Activated CD4-positive, alpha-beta memory T cell treated with anti-CD3 and anti-CD28 coated beads, Interleukin-2, amount 10 ng/mL, durations not matched to agents 7 days and 5 days (primary cell): ENCODE measurements at regions not wholly inside any gene's neighbourhood (a gene's known extent, or its start where the extent isn't known, plus 50 kb on each side); places are given as distances from the start of the nearest gene placed in this dataset.
"Not testable (repeated sequence)": the region's sequence is repeated elsewhere in the genome, so short reads cannot be mapped to it uniquely, and the experiment has no call there.

Source experiments
- CTCF ChIA-PET: fragments of 350-600 bp; sonication (Branson Sonifier 250); formaldehyde crosslinking; loops from one replicate; lab custom pipeline; 2021; ENCODE audit warnings: antibody characterized with exemption, inconsistent platforms; lab: Charles Lee
- POLR2A ChIA-PET: fragments of 350-600 bp; sonication (Branson Sonifier 250); formaldehyde crosslinking; loops from one replicate; lab custom pipeline; 2021; ENCODE audit warnings: antibody characterized with exemption; lab: Charles Lee
- DNase-seq: peaks from one replicate; pipeline ENCODE4 v3.0.0-alpha.2; 2020
- H3K27ac Mint-ChIP-seq: one replicate; pipeline ENCODE4 v1.8.0; 2021; ENCODE audit warnings: mild to moderate bottlenecking, mixed read lengths
- H3K27me3 Mint-ChIP-seq: one replicate; pipeline ENCODE4 v1.8.0; 2021; ENCODE audit warnings: mixed read lengths
- H3K36me3 Mint-ChIP-seq: one replicate; pipeline ENCODE4 v1.8.0; 2021; ENCODE audit warnings: low read depth, mixed read lengths
- H3K4me1 Mint-ChIP-seq: one replicate; pipeline ENCODE4 v1.8.0; 2021; ENCODE audit warnings: mixed read lengths
- H3K4me3 Mint-ChIP-seq: one replicate; pipeline ENCODE4 v1.8.0; 2021; ENCODE audit warnings: mild to moderate bottlenecking, mixed read lengths
- H3K9me3 Mint-ChIP-seq: one replicate; pipeline ENCODE4 v1.8.0; 2021; ENCODE audit warnings: mixed read lengths

- H3K27me3 Mint-ChIP-seq = no peaks in the 10 kb centered on the region
These were observed 257.9 kb downstream of the RASEF start for GRCh38 chr9:82805027-82805426.

GRCh38 chr9:82808478-82808877, 254.5 kb downstream of the RASEF start:
- H3K4me1 Mint-ChIP-seq = no peaks in the 10 kb centered on the region
- no peak overlapping the region for H3K27ac Mint-ChIP-seq
- ChIA-PET POLR2A (no interaction called here), CTCF (no interaction called here)
- H3K9me3 Mint-ChIP-seq = peaks cover 3% of the 10 kb centered on the region
- DNase-seq = no peak
- no peak overlapping the region for H3K4me3 Mint-ChIP-seq
- no peaks in the 10 kb centered on the region for H3K27me3 Mint-ChIP-seq
- H3K36me3 Mint-ChIP-seq = no peaks in the 10 kb centered on the region

More at GRCh38 chr9:82805027-82805426, 257.9 kb downstream of the RASEF start:
- H3K4me1 Mint-ChIP-seq = no peaks in the 10 kb centered on the region
- POLR2A ChIA-PET = no interaction called here
- H3K4me3 Mint-ChIP-seq = no peak overlapping the region
- CTCF ChIA-PET = no interaction called here
- no peak overlapping the region for H3K27ac Mint-ChIP-seq
- no peaks in the 10 kb centered on the region for H3K36me3 Mint-ChIP-seq
- DNase-seq = no peak
- H3K9me3 Mint-ChIP-seq = peaks cover 7% of the 10 kb centered on the region

DNA sequence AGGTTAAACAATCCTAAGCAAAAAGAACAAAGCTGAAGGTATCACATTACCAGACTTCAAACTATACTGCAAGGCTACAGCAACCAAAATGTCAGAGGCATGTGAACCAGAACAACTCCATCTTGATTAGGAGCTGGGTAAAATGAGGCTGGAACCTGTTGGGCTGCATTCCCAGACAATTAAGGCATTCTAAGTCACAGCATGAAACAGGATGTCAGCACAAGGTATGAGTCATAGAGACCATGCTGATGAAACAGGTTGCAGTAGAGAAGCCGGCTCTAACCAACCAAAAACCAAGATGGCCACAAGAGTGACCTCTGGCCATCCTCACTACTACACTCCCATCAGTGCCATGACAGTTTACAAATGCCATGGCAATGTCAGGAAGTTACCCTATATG, 252.0 kb downstream of the RASEF start:
- ChIA-PET CTCF (no interaction called here), POLR2A (no interaction called here)
- Mint-ChIP-seq H3K27me3 (no peaks in the 10 kb centered on the region), H3K4me1 (no peaks in the 10 kb centered on the region), H3K27ac (no peak overlapping the region), H3K36me3 (no peaks in the 10 kb centered on the region), H3K9me3 (no peaks in the 10 kb centered on the region), H3K4me3 (no peak overlapping the region)
- no peak for DNase-seq

- ChIA-PET CTCF (no interaction called here), POLR2A (no interaction called here)
- no peaks in the 10 kb centered on the region for H3K27me3 Mint-ChIP-seq
- H3K4me1 Mint-ChIP-seq = no peaks in the 10 kb centered on the region
- H3K4me3 Mint-ChIP-seq = no peak overlapping the region
- peaks cover 2% of the 10 kb centered on the region for H3K9me3 Mint-ChIP-seq
- H3K36me3 Mint-ChIP-seq = no peaks in the 10 kb centered on the region
- DNase-seq = no peak
- no peak overlapping the region for H3K27ac Mint-ChIP-seq
These were observed 243.7 kb downstream of the RASEF start for GRCh38 chr9:82819260-82819659.

DNA sequence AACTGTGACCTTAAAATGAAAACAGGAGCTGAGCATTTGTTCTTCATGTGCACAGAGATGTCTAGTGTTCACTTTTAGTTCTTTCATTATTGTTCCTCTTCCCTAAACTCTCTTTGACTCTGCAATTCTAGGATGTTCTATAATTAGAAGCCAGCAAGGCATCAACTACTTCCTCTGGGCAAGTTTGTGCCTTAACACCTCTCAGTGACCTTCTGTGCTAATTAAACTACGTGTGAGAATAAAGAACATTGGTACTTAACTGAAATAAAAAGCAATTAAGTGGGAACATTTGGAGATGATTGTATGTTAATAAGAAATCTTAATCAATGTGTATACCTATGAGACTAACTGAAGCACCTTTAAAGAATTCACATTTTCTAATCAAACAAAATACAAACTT, 242.8 kb downstream of the RASEF start:
- no peak overlapping the region for H3K4me3 Mint-ChIP-seq
- DNase-seq = no peak
- H3K4me1 Mint-ChIP-seq = no peaks in the 10 kb centered on the region
- CTCF ChIA-PET = no interaction called here
- POLR2A ChIA-PET = no interaction called here
- H3K27me3 Mint-ChIP-seq = no peaks in the 10 kb centered on the region
- H3K36me3 Mint-ChIP-seq = no peaks in the 10 kb centered on the region
- no peak overlapping the region for H3K27ac Mint-ChIP-seq
- peaks cover 2% of the 10 kb centered on the region for H3K9me3 Mint-ChIP-seq

- Mint-ChIP-seq H3K36me3 (no peaks in the 10 kb centered on the region), H3K9me3 (peaks cover 2% of the 10 kb centered on the region), H3K4me3 (no peak overlapping the region), H3K4me1 (no peaks in the 10 kb centered on the region), H3K27me3 (no peaks in the 10 kb centered on the region), H3K27ac (no peak overlapping the region)
- POLR2A ChIA-PET = no interaction called here
- CTCF ChIA-PET = no interaction called here
- no peak for DNase-seq
These were observed 233.1 kb downstream of the RASEF start for GRCh38 chr9:82829818-82830217.

DNA sequence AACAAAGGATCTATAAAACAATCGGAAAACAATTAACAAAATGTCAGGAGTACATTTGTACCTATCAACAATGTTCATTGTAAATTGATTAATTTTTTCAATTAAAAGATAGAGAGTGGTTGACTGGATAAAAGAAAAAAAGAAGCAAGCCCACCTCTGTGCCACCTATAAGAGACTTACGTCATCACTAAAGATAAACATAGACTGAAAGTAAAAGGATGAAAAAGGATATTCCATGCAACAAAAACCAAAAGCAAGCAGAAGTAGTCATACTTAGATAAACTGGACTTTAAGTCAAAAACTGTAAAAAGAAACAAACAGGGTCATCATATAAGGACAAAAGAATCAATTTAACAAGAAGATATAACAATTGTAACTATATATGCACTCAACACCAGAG, 197.4 kb downstream of the RASEF start:
- no peaks in the 10 kb centered on the region for H3K36me3 Mint-ChIP-seq
- POLR2A ChIA-PET = no interaction called here

GRCh38 chr9:82880336-82881050, 182.4 kb downstream of the RASEF start:
- ChIA-PET POLR2A (no interaction called here), CTCF (no interaction called here)
- no peaks in the 10 kb centered on the region for H3K4me1 Mint-ChIP-seq
- H3K36me3 Mint-ChIP-seq = no peaks in the 10 kb centered on the region
- no peak overlapping the region for H3K4me3 Mint-ChIP-seq
- H3K9me3 Mint-ChIP-seq = no peaks in the 10 kb centered on the region
- DNase-seq = no peak
- H3K27me3 Mint-ChIP-seq = no peaks in the 10 kb centered on the region
- no peak overlapping the region for H3K27ac Mint-ChIP-seq

More for the DNA sequence above, 197.4 kb downstream of the RASEF start:
- Mint-ChIP-seq H3K27me3 (no peaks in the 10 kb centered on the region), H3K4me1 (no peaks in the 10 kb centered on the region), H3K4me3 (no peak overlapping the region), H3K9me3 (no peaks in the 10 kb centered on the region), H3K27ac (no peak overlapping the region)
- no peak for DNase-seq
- CTCF ChIA-PET = no interaction called here

DNA sequence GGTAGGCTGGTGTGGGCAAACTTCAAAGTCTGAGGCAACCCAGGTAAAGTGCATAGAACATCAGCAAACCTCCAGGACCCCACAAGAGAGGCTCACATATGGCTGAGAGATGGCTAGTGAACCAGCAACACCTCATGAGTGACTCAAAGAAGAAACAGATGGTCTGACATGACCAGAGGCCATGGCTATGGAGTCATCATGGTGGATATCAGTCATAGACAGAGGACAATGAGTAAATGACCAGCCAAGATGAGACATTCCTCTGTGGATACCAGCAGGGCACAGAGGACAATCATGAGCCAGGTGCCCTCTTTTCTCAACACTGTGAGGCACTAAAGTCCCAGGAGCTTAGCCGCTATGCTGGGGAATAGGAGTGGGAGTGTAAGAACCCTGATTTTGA, 180.8 kb downstream of the RASEF start:
- H3K9me3 Mint-ChIP-seq = no peaks in the 10 kb centered on the region
- no peak for DNase-seq

GRCh38 chr9:82882748-82883147, 180.2 kb downstream of the RASEF start:
- ChIA-PET CTCF (no interaction called here), POLR2A (no interaction called here)
- no peaks in the 10 kb centered on the region for H3K9me3 Mint-ChIP-seq
- H3K27ac Mint-ChIP-seq = no peak overlapping the region
- H3K36me3 Mint-ChIP-seq = no peaks in the 10 kb centered on the region
- no peaks in the 10 kb centered on the region for H3K4me1 Mint-ChIP-seq
- H3K4me3 Mint-ChIP-seq = no peak overlapping the region
- no peaks in the 10 kb centered on the region for H3K27me3 Mint-ChIP-seq
- no peak for DNase-seq

More for the DNA sequence above, 180.8 kb downstream of the RASEF start:
- Mint-ChIP-seq H3K27ac (no peak overlapping the region), H3K4me3 (no peak overlapping the region), H3K27me3 (no peaks in the 10 kb centered on the region), H3K36me3 (no peaks in the 10 kb centered on the region), H3K4me1 (no peaks in the 10 kb centered on the region)
- ChIA-PET POLR2A (no interaction called here), CTCF (no interaction called here)

GRCh38 chr9:82883436-82883835, 179.5 kb downstream of the RASEF start:
- Mint-ChIP-seq H3K4me3 (no peak overlapping the region), H3K27ac (no peak overlapping the region), H3K27me3 (no peaks in the 10 kb centered on the region), H3K9me3 (no peaks in the 10 kb centered on the region), H3K36me3 (no peaks in the 10 kb centered on the region), H3K4me1 (no peaks in the 10 kb centered on the region)
- ChIA-PET CTCF (no interaction called here), POLR2A (no interaction called here)
- no peak for DNase-seq

DNA sequence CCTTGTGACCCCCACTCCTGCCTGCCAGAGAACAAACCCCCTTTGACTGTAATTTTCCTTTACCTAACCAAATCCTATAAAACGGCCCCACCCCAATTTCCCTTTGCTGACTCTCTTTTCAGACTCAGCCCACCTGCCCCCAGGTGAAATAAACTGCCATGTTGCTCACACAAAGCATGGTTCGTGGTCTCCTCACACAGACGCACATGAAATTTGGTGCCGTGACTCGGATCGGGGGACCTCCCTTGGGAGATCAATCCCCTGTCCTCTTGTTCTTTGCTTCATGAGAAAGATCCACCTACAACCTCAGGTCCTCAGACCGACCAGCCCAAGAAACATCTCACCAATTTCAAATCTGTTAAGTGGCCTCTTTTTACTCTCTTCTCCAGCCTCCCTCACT, 179.0 kb downstream of the RASEF start:
- H3K4me3 Mint-ChIP-seq = not testable (repeated sequence)

DNA sequence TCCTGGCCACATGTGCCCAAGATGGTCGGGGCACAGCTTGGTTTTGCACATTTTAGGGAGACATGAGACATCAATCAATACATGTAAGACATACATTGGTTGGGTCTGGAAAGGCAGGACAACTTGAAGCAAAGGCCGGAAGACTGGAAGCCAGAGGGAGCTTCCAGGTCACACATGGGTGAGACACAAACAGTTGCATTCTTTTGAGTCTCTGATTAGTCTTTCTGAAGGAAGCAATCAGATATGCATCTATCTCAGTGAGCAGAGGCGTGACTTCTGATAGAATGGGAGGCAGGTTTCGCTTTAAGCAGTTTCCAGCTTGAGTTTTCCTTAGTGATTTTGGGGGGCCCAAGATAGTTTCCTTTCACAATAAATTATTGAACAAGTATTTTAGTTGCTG, 172.5 kb downstream of the RASEF start:
- Mint-ChIP-seq H3K9me3 (no peaks in the 10 kb centered on the region), H3K4me3 (no peak overlapping the region), H3K27ac (no peak overlapping the region), H3K36me3 (no peaks in the 10 kb centered on the region), H3K27me3 (no peaks in the 10 kb centered on the region), H3K4me1 (no peaks in the 10 kb centered on the region)
- ChIA-PET POLR2A (no interaction called here), CTCF (no interaction called here)
- DNase-seq = no peak

More for the DNA sequence above, 179.0 kb downstream of the RASEF start:
- H3K27me3 Mint-ChIP-seq, H3K9me3 Mint-ChIP-seq, H3K27ac Mint-ChIP-seq, CTCF ChIA-PET, H3K4me1 Mint-ChIP-seq, H3K36me3 Mint-ChIP-seq, DNase-seq, POLR2A ChIA-PET: not testable (repeated sequence)

- CTCF ChIA-PET = no interaction called here
- Mint-ChIP-seq H3K4me3 (no peak overlapping the region), H3K27ac (no peak overlapping the region)
These were observed 172.1 kb downstream of the RASEF start for GRCh38 chr9:82890865-82891264.

More at GRCh38 chr9:82890865-82891264, 172.1 kb downstream of the RASEF start:
- H3K9me3 Mint-ChIP-seq = no peaks in the 10 kb centered on the region
- no peaks in the 10 kb centered on the region for H3K27me3 Mint-ChIP-seq
- H3K4me1 Mint-ChIP-seq = no peaks in the 10 kb centered on the region
- H3K36me3 Mint-ChIP-seq = no peaks in the 10 kb centered on the region
- POLR2A ChIA-PET = no interaction called here
- DNase-seq = no peak
